ENCODE measurements at regions not wholly inside any gene's neighbourhood (a gene's known extent, or its start where the extent isn't known, plus 50 kb on each side); places are given as distances from the start of the nearest gene placed in this dataset.

DNA sequence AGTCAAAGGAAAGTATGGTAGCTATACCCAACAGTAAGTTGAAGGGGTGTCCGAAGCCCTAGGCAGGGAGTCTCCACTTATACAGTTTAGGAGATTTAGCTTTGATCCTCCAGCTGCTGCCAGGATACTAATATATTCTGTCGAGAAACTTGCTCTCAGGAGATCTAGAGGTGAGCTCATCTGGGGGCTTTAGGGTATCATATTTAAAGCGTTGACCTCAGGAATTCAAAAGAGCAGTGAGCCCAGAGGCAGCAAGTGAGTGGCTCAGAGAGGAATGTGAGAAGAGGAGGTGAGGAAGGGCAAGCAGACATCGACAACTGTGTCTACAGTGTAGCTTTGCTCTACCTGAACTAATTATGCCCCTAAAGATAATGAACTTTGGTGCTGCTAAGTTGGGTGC is 245.1 kb upstream of the LRTM1 start:
- no peak for TF ChIP-seq POLR2A (IDR thresholded peaks at IDR 0.05; ENCODE audit: low read length)
- TF ChIP-seq GATA1 (IDR thresholded peaks at IDR 0.05; ENCODE audit: low read depth, low read length), result no peak

Measured in erythroblast (primary cell).